Frontal cortex (tissue), 3 donors: ENCODE measurements at regions not wholly inside any gene's neighbourhood (a gene's known extent, or its start where the extent isn't known, plus 50 kb on each side); places are given as distances from the start of the nearest gene placed in this dataset.

ENCODE experiments used
- DNase-seq, 2 donors: peaks; one replicate each; pipeline ENCODE4 v3.0.0; 2012; ENCODE audit warnings: low spot score in 2 of 2
- FAIRE-seq: peaks from 2 replicates; lab custom pipeline; 2012; peaks lifted over from hg19 to GRCh38; lab: Jason Lieb, UNC
- donor health status: control.
- donor health status: control.
- donor health status: control.

GRCh38 chr2:151197184-151198108 is 64.2 kb downstream of the RBM43 start:
- FAIRE-seq = no peak

GRCh38 chr2:151193576-151193975 is 68.1 kb downstream of the RBM43 start:
- no peak for FAIRE-seq

More at GRCh38 chr2:151197184-151198108, 64.2 kb downstream of the RBM43 start:
- no peak for DNase-seq

GRCh38 chr2:151192681-151193080 is 69.0 kb downstream of the RBM43 start:
- no peak for DNase-seq
- FAIRE-seq = no peak

More at GRCh38 chr2:151193576-151193975, 68.1 kb downstream of the RBM43 start:
- no peak for DNase-seq

DNA sequence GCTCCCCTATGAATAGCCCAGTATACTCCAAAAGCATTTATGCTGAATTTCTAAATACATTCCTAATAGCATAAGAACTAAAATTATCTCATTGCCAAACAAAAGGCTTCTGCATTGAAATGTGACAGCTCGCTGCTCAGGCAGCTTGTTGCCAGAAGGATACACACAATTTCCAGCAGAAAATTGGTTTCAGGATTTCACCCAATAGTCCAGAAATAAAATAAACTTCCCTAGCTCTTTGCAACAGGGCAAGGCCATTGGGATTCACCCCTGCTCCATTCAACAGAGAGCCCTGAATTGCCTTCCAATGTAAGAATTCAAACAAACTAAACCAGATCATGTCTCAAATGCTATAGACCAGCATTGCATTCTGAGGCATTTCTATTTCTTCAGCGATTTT is 70.7 kb downstream of the RBM43 start:
- DNase-seq (no peak), FAIRE-seq (no peak)

DNA sequence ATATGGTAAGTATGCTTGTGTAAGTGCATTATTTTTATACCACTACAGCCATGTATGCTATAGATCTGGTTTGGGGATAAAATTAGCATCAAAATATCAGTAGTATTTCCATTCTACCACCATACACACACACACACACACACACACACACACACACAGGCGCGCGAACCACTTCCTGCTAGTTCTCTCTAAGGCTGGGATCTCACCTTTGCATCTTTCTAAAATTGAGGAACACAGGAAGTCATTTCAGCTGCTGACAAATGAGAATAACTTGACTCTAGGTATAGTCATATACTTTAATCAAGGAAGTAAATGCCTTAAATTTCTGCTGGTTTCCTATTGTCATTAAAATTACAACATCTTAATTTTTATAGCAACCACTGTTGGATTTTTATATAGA is 72.5 kb downstream of the RBM43 start:
- no peak for DNase-seq
- no peak for FAIRE-seq

GRCh38 chr2:151186011-151186410 is 75.7 kb downstream of the RBM43 start:
- DNase-seq (no peak), FAIRE-seq (no peak)

DNA sequence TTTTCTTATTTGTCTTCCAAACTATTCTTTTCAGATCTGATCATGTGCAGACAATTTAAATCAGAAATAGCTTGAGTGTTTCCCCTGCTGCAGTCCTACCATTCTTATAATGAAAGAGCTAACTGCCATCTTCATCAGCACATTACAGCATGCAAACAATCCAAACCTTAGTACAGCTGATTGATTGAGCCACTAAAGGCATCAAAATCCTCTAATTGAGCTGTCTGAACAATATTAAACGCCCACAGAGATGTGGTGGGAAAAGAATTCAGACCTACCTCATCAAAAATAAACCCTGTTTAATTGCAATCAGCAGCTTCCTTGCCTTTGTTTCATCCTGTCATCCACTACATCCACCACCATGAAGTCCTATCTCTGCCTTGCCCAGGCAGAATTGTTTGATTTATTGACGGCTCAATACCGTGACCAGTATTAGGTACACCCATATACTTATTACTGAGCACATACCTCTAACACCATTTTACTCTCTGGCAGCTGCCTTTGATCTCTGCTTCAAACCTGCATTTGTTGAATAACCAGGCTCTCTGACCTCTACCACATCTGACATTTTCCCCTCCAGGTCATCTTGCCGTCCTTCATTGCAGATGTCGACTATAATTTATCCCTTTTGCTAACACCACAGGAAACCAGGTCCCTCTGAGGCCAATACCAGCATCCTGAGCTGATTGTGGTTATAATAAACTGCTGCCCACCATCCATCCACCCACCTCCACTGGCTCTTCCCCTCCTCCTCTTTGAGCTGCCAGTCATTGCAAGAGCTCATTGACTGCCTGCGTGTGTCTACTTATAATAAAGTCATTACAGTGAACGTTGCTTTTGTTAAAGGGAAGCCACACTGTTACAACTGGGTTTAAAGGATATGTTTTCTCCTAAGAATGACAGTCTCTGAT is 78.5 kb downstream of the RBM43 start:
- DNase-seq (no peak), FAIRE-seq (no peak)

DNA sequence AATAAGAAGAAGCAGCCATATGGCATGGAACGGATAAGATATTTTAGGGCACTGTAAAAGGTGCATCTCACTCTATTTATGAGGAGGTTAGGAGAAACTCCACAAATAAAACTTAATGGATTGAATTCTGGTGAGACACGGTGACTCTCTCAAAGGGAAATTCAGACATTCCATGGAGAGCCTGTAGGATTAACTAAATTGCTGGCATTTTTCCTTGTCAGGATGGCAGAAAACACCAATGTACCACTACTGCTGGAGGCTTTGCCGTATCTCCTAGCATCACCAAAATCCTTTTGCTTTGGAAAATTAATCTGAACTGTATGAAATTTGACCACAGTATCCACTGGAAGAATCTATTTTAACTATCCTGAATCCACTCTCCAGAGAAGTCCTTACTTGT is 79.3 kb downstream of the RBM43 start:
- DNase-seq = no peak
- no peak for FAIRE-seq

GRCh38 chr2:151181524-151181923 is 80.1 kb downstream of the RBM43 start:
- DNase-seq (no peak), FAIRE-seq (no peak)

DNA sequence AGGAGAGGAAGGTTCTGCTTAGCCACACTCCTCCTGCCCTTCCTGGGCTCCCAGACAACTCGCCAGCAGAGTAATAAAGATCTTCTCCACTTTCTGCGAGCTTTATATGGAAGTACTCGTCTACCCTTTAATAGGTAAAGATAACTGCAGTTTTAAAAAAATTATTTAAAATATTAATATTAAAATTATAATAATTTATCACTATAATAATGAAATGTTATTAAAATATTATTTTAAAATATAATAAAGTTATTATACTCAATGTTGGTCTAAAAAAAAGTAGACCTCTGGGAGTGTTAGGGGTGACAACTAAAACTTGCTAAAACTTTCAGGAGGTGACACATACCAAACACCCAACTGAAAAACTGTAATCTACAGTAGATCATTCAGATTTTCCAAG is 81.5 kb downstream of the RBM43 start:
- FAIRE-seq (peak; percentile 69), DNase-seq (no peak)

DNA sequence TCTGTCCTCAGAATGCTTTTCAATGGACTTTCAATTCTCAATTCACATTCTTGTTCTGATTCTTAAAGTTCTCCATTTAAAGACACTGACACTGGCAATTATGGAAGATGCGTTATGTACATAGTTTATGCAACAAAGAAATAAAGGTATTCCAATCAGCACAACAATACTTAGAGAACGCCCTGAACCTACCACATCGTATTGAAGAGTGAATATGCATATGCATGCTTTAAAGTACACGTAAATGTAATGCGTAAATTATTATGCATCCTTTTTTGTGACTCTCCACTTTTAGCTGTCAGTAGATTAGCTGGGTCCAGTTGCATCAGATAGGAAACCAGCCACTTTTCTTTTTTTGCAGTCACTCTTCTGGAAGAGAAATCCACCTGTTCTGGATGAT is 83.5 kb downstream of the RBM43 start:
- FAIRE-seq = no peak

DNA sequence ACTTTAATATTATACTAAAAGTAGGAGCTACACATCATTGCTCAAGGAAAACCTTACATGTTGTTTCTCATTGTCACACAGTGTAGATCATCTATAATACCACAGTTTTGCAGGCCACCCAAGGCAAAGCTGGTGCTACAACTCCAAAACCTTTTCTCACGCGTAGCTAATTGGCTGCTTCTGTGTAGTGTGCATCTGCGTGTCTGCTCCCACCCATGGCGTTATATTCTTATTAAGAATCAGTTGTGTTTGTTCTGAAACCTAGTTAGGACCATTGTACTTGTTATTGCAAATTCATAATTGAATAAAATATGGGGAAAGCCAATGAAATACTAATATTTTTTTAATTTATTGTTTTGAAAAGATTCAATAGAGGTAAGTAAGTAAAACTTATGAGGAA is 83.9 kb downstream of the RBM43 start:
- no peak for DNase-seq
- no peak for FAIRE-seq

More for the DNA sequence above, 83.5 kb downstream of the RBM43 start:
- DNase-seq = no peak

- DNase-seq (no peak), FAIRE-seq (no peak)
Observed at GRCh38 chr2:151176661-151177060, 85.0 kb downstream of the RBM43 start.

DNA sequence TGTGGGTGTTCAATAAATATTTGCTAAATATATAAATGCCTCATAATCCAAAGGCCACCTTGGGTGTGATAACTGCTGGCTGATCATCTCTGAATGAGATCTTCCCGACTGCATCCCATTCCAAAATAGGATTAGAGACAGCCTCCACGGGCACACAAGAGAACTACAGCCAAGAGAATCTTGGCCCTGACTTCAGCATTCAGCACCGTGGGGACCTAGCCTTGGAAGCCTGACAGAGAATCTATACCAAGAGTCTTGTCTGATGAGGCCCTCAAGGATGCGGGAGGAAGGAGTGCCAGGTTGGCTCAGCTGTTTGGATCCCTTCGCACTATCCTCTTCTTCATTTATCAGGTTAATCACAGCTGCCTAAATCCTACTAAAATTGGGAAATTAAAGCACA is 85.8 kb downstream of the RBM43 start:
- FAIRE-seq (no peak), DNase-seq (no peak)

GRCh38 chr2:151174127-151174526 is 87.5 kb downstream of the RBM43 start:
- no peak for FAIRE-seq
- DNase-seq = no peak

GRCh38 chr2:151171186-151171585 is 90.5 kb downstream of the RBM43 start:
- FAIRE-seq = no peak
- no peak for DNase-seq

- FAIRE-seq (no peak), DNase-seq (no peak)
Observed at GRCh38 chr2:151166410-151166809, 95.3 kb downstream of the RBM43 start.

- FAIRE-seq (no peak), DNase-seq (no peak)
Observed at GRCh38 chr2:151165105-151165684, 96.5 kb downstream of the RBM43 start.

GRCh38 chr2:151161821-151162551 is 99.7 kb downstream of the RBM43 start:
- FAIRE-seq (no peak), DNase-seq (no peak)
